ENCODE measurements at regions not wholly inside any gene's neighbourhood (a gene's known extent, or its start where the extent isn't known, plus 50 kb on each side); places are given as distances from the start of the nearest gene placed in this dataset.

GRCh38 chr7:16348251-16348650 lies 73.1 kb downstream of the CRPPA start:
- TF ChIP-seq EZH2 (optimal IDR thresholded peaks at IDR 0.05; ENCODE audit: low read depth, low read length) (no peak), CTCF (IDR thresholded peaks at IDR 0.05; ENCODE audit: low read length) (no peak)

Measured in MM.1S (cell line).